ENCODE measurements at regions not wholly inside any gene's neighbourhood (a gene's known extent, or its start where the extent isn't known, plus 50 kb on each side); places are given as distances from the start of the nearest gene placed in this dataset.

GRCh38 chr17:70624211-70624610 is 454.9 kb downstream of the KCNJ2 start:
- TF ChIP-seq TCF12 (IDR thresholded peaks at IDR 0.05; ENCODE audit: low read depth) (no peak), USF1 (IDR thresholded peaks at IDR 0.05) (no peak), EP300 (IDR thresholded peaks at IDR 0.05; ENCODE audit: borderline replicate concordance) (no peak), TAF1 (IDR thresholded peaks at IDR 0.05; ENCODE audit: low read depth) (no peak), CEBPB (IDR thresholded peaks at IDR 0.05) (no peak), RAD21 (IDR thresholded peaks at IDR 0.05; ENCODE audit: low read depth) (no peak), FOXM1 (IDR thresholded peaks at IDR 0.05; ENCODE audit: borderline replicate concordance, low read depth) (no peak), CREB1 (IDR thresholded peaks at IDR 0.05; ENCODE audit: low read depth) (no peak), YY1 (IDR thresholded peaks at IDR 0.05; ENCODE audit: low read depth) (no peak), EGR1 (IDR thresholded peaks at IDR 0.05) (no peak), REST (IDR thresholded peaks at IDR 0.05; ENCODE audit: low read depth) (no peak), NFIC (IDR thresholded peaks at IDR 0.05) (no peak)
- TF ChIP-seq, protein P1, sequence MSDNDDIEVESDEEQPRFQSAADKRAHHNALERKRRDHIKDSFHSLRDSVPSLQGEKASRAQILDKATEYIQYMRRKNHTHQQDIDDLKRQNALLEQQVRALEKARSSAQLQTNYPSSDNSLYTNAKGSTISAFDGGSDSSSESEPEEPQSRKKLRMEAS (IDR thresholded peaks at IDR 0.05): no peak
